Endometrium (tissue), 2 donors: ENCODE measurements at regions not wholly inside any gene's neighbourhood (a gene's known extent, or its start where the extent isn't known, plus 50 kb on each side); places are given as distances from the start of the nearest gene placed in this dataset.

Experiments
- FAIRE-seq: peaks from 2 replicates; lab custom pipeline; 2012; peaks lifted over from hg19 to GRCh38; lab: Jason Lieb, UNC
- donor health status: control.
- donor health status: control.

GRCh38 chr14:38505973-38506249, 250.0 kb upstream of the CLEC14A start:
- FAIRE-seq = no peak

- peak; percentile 98 for FAIRE-seq
Observed at GRCh38 chr14:38505221-38505972, 249.5 kb upstream of the CLEC14A start.

- FAIRE-seq = peak; percentile 75
Observed at GRCh38 chr14:38504175-38504574, 248.3 kb upstream of the CLEC14A start.

- FAIRE-seq = no peak
Observed at GRCh38 chr14:38502239-38502638, 246.3 kb upstream of the CLEC14A start.

GRCh38 chr14:38500125-38500524, 244.2 kb upstream of the CLEC14A start:
- no peak for FAIRE-seq

GRCh38 chr14:38496092-38496491, 240.2 kb upstream of the CLEC14A start:
- no peak for FAIRE-seq

- FAIRE-seq = no peak
Observed at GRCh38 chr14:38490273-38490672, 234.4 kb upstream of the CLEC14A start.

- FAIRE-seq = no peak
Observed at GRCh38 chr14:38485026-38485425, 229.1 kb upstream of the CLEC14A start.

- no peak for FAIRE-seq
Observed at GRCh38 chr14:38481952-38482678, 226.2 kb upstream of the CLEC14A start.

GRCh38 chr14:38469156-38469555, 213.3 kb upstream of the CLEC14A start:
- FAIRE-seq = no peak

GRCh38 chr14:38442208-38442607, 186.3 kb upstream of the CLEC14A start:
- no peak for FAIRE-seq

- no peak for FAIRE-seq
Observed at GRCh38 chr14:38432186-38432585, 176.3 kb upstream of the CLEC14A start.

GRCh38 chr14:38431156-38431555, 175.3 kb upstream of the CLEC14A start:
- FAIRE-seq = no peak

- FAIRE-seq = no peak
Observed at GRCh38 chr14:38430522-38430921, 174.6 kb upstream of the CLEC14A start.

- FAIRE-seq = no peak
Observed at GRCh38 chr14:38425324-38425976, 169.6 kb upstream of the CLEC14A start.

GRCh38 chr14:38420048-38420447, 164.2 kb upstream of the CLEC14A start:
- no peak for FAIRE-seq

- FAIRE-seq = no peak
Observed at GRCh38 chr14:38419579-38419978, 163.7 kb upstream of the CLEC14A start.

- FAIRE-seq = no peak
Observed at GRCh38 chr14:38412654-38413053, 156.8 kb upstream of the CLEC14A start.

- no peak for FAIRE-seq
Observed at GRCh38 chr14:38410442-38410841, 154.5 kb upstream of the CLEC14A start.

GRCh38 chr14:38409071-38409705, 153.3 kb upstream of the CLEC14A start:
- FAIRE-seq = no peak

- FAIRE-seq = no peak
Observed at GRCh38 chr14:38405851-38406635, 150.2 kb upstream of the CLEC14A start.

GRCh38 chr14:38404616-38405015, 148.7 kb upstream of the CLEC14A start:
- no peak for FAIRE-seq
